H9 (cell line): ENCODE measurements at regions not wholly inside any gene's neighbourhood (a gene's known extent, or its start where the extent isn't known, plus 50 kb on each side); places are given as distances from the start of the nearest gene placed in this dataset.

Source experiments
- DNase-seq: peaks from one replicate; pipeline ENCODE4 v3.0.0-alpha.2; 2017
- H2AFZ ChIP-seq: one replicate; pipeline ENCODE4 v1.6.1; 2013; ENCODE audit warnings: mild to moderate bottlenecking, low read length, control low read depth, moderate library complexity
- H2AK5ac ChIP-seq: 2 replicates; pipeline ENCODE4 v1.6.1; 2013; ENCODE audit warnings: low read length, control low read depth, mixed read lengths; ENCODE audit not compliant: insufficient read length
- H2BK120ac ChIP-seq: one replicate; pipeline ENCODE4 v1.6.1; 2013; ENCODE audit warnings: low read depth, mild to moderate bottlenecking, low read length, control low read depth, inconsistent platforms; ENCODE audit not compliant: poor library complexity, severe bottlenecking
- H2BK12ac ChIP-seq: 2 replicates; pipeline ENCODE4 v1.6.1; 2013; ENCODE audit warnings: low read length, control low read depth, mixed read lengths, low read depth; ENCODE audit not compliant: insufficient read length
- H2BK15ac ChIP-seq: 2 replicates; pipeline ENCODE4 v1.6.1; 2013; ENCODE audit warnings: low read depth, low read length, control low read depth
- H2BK20ac ChIP-seq: one replicate; pipeline ENCODE4 v1.6.1; 2013; ENCODE audit warnings: low read depth, mild to moderate bottlenecking, low read length, control low read depth, inconsistent platforms; ENCODE audit not compliant: poor library complexity, severe bottlenecking
- H2BK5ac ChIP-seq: 2 replicates; pipeline ENCODE4 v1.6.1; 2013; ENCODE audit warnings: low read length, control low read depth, mixed read lengths; ENCODE audit not compliant: insufficient read length
- H3K14ac ChIP-seq: 2 replicates; pipeline ENCODE4 v1.6.1; 2013; ENCODE audit warnings: low read length, control low read depth; ENCODE audit not compliant: insufficient read depth
- H3K18ac ChIP-seq: 2 replicates; pipeline ENCODE4 v1.6.1; 2013; ENCODE audit warnings: low read depth, mild to moderate bottlenecking, mixed read lengths, low read length, control low read depth; ENCODE audit not compliant: insufficient read length
- H3K23ac ChIP-seq: 2 replicates; pipeline ENCODE4 v1.6.1; 2013; ENCODE audit warnings: low read length, control low read depth, mixed read lengths, low read depth; ENCODE audit not compliant: insufficient read length
- H3K23me2 ChIP-seq: 2 replicates; pipeline ENCODE4 v1.6.1; 2013; ENCODE audit warnings: low read depth, mild to moderate bottlenecking, mixed read lengths, low read length, control low read depth; ENCODE audit not compliant: insufficient read length, poor library complexity, severe bottlenecking
- H3K27ac ChIP-seq: 2 replicates; pipeline ENCODE4 v1.5.1; 2013; ENCODE audit warnings: low read length, control low read depth, mixed read lengths, low read depth; ENCODE audit not compliant: insufficient read length
- H3K27me3 ChIP-seq: 2 replicates; pipeline ENCODE4 v1.6.1; 2013; ENCODE audit warnings: low read length, control low read depth, inconsistent platforms; ENCODE audit not compliant: insufficient read depth
- H3K4ac ChIP-seq: 2 replicates; pipeline ENCODE4 v1.6.1; 2013; ENCODE audit warnings: low read depth, mild to moderate bottlenecking, control low read depth, inconsistent platforms, low read length, moderate library complexity
- H3K4me1 ChIP-seq: 2 replicates; pipeline ENCODE4 v1.6.1; 2013; ENCODE audit warnings: low read length, control low read depth, inconsistent platforms; ENCODE audit not compliant: insufficient read depth
- H3K4me2 ChIP-seq: 2 replicates; pipeline ENCODE4 v1.6.1; 2013; ENCODE audit warnings: low read length, control low read depth, mixed read lengths; ENCODE audit not compliant: insufficient read length, insufficient read depth
- H3K56ac ChIP-seq: 2 replicates; pipeline ENCODE4 v1.6.1; 2013; ENCODE audit warnings: low read depth, mild to moderate bottlenecking, mixed read lengths, low read length, control low read depth; ENCODE audit not compliant: insufficient read length
- H3K79me1 ChIP-seq: 2 replicates; pipeline ENCODE4 v1.6.1; 2013; ENCODE audit warnings: low read depth, mild to moderate bottlenecking, moderate library complexity, low read length, control low read depth, inconsistent platforms; ENCODE audit not compliant: insufficient read depth, poor library complexity, severe bottlenecking
- H3K79me2 ChIP-seq: 2 replicates; pipeline ENCODE4 v1.6.1; 2013; ENCODE audit warnings: low read length, control low read depth, inconsistent platforms; ENCODE audit not compliant: insufficient read depth
- H3K9ac ChIP-seq: 2 replicates; pipeline ENCODE4 v1.6.1; 2013; ENCODE audit warnings: low read length, control low read depth, mixed read lengths; ENCODE audit not compliant: insufficient read length; ENCODE audit errors: extremely low read depth
- H3K9me3 ChIP-seq: one replicate; pipeline ENCODE4 v1.6.1; 2013; ENCODE audit warnings: low read depth, low read length, inconsistent platforms; ENCODE audit not compliant: control insufficient read depth
- H3T11ph ChIP-seq: one replicate; pipeline ENCODE4 v1.6.1; 2013; ENCODE audit warnings: mild to moderate bottlenecking, low read length, control low read depth, inconsistent platforms
- H4K20me1 ChIP-seq: one replicate; pipeline ENCODE4 v1.6.1; 2013; ENCODE audit not compliant: control insufficient read depth, insufficient read length, insufficient read depth
- H4K5ac ChIP-seq: 2 replicates; pipeline ENCODE4 v1.6.1; 2013; ENCODE audit warnings: low read depth, mild to moderate bottlenecking, mixed read lengths, low read length, control low read depth; ENCODE audit not compliant: insufficient read length
- H4K8ac ChIP-seq: replicated peaks from 2 replicates; pipeline ENCODE4 v1.6.1; 2013; ENCODE audit warnings: low read length, control low read depth, mixed read lengths, low read depth; ENCODE audit not compliant: insufficient read length
- H4K91ac ChIP-seq: 2 replicates; pipeline ENCODE4 v1.6.1; 2013; ENCODE audit warnings: low read depth, mild to moderate bottlenecking, moderate library complexity, mixed read lengths, low read length, control low read depth; ENCODE audit not compliant: insufficient read length
- H3K27ac Mint-ChIP-seq, 3 experiments: 2 replicates in 2 of 3; 3 replicates in 1 of 3; pipeline ENCODE4 v1.8.0; 2020 to 2021; ENCODE audit warnings: mixed read lengths in 3 of 3, mild to moderate bottlenecking in 1 of 3, moderate library complexity in 1 of 3
- H3K27me3 Mint-ChIP-seq: 2 replicates; pipeline ENCODE4 v1.8.0; 2021; ENCODE audit warnings: low read depth, mild to moderate bottlenecking, moderate library complexity, mixed read lengths
- H3K36me3 Mint-ChIP-seq, 3 experiments: 2 replicates in 2 of 3; 3 replicates in 1 of 3; pipeline ENCODE4 v1.8.0; 2020 to 2021; ENCODE audit warnings: low read depth in 3 of 3, mixed read lengths in 3 of 3; ENCODE audit not compliant: insufficient read depth in 1 of 3
- H3K4me1 Mint-ChIP-seq, 2 experiments: 2 replicates each; pipeline ENCODE4 v1.8.0; 2020; ENCODE audit warnings: mixed read lengths in 2 of 2
- H3K4me3 Mint-ChIP-seq, 2 experiments: 2 replicates in 1 of 2; 3 replicates in 1 of 2; pipeline ENCODE4 v1.8.0; 2020 to 2021; ENCODE audit warnings: mild to moderate bottlenecking in 2 of 2, mixed read lengths in 2 of 2, moderate library complexity in 1 of 2
- H3K9me3 Mint-ChIP-seq, 2 experiments: 2 replicates in 1 of 2; 3 replicates in 1 of 2; pipeline ENCODE4 v1.8.0; 2020; ENCODE audit warnings: mild to moderate bottlenecking in 2 of 2, mixed read lengths in 2 of 2, moderate library complexity in 1 of 2
- WGBS: extraction: QIAGEN DNeasy Blood & Tissue Kit; methylation state at CpG from one replicate; pipeline ENCODE4 v1.1.7; 2013; ENCODE audit warnings: missing lambda C conversion rate, low lambda C conversion rate, mixed read lengths; ENCODE audit not compliant: insufficient read length; ENCODE audit errors: extremely low coverage; 5-methylcytosine and 5-hydroxymethylcytosine counted together
- TF ChIP-seq, protein P1 (sequence below): fragments of 200-600 bp; sonication (generic); conservative IDR thresholded peaks from 3 replicates; pipeline ENCODE4 v1.8.0; 2021; ENCODE audit warnings: antibody characterized with exemption, mild to moderate bottlenecking

DNA sequence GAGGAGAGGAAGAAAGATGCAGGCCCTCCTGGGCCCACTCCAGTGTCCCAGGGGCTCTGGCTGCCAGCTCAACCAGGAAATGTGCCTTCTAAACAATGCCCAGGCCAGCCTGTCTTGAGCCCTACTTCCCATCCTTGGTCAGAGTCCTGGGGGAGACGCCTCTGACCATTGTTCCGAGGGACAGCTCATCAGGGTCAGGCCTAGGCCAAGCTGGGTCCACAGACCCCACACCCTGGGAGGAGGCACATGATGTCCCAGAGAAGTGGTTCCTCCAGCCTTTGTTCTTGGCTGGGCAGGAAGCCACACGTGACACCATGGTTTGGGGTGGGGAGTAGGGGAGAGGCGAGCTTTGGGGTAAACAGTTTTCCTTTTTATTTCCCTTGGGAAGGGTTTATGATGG is 102.5 kb downstream of the EFNB1 start:
- Histone ChIP-seq H3K14ac (no peak overlapping the region), H3K4ac (no peak overlapping the region), H3K9me3 (no peaks in the 10 kb centered on the region), H3K79me2 (no peaks in the 10 kb centered on the region), H2BK120ac (no peak overlapping the region), H2AK5ac (no peak overlapping the region), H3K27me3 (no peaks in the 10 kb centered on the region; the same call in 1 of the 2 replicates), H3K27ac (no peak overlapping the region), H2AFZ (no peak overlapping the region), H2BK15ac (no peak overlapping the region), H2BK12ac (no peak overlapping the region), H2BK5ac (no peak overlapping the region), H3K79me1 (no peaks in the 10 kb centered on the region), H4K91ac (no peak overlapping the region), H3K4me1 (no peaks in the 10 kb centered on the region; the same call in 1 of the 2 replicates), H2BK20ac (no peak overlapping the region), H3K23ac (no peak overlapping the region), H3K4me2 (no peak overlapping the region), H3T11ph (no peak overlapping the region), H4K8ac (no peak overlapping the region), H3K56ac (no peak overlapping the region), H4K20me1 (no peaks in the 10 kb centered on the region), H4K5ac (no peak overlapping the region), H3K18ac (no peak overlapping the region), H3K9ac (no peak overlapping the region), H3K23me2 (no peaks in the 10 kb centered on the region)
- TF ChIP-seq, protein P1, sequence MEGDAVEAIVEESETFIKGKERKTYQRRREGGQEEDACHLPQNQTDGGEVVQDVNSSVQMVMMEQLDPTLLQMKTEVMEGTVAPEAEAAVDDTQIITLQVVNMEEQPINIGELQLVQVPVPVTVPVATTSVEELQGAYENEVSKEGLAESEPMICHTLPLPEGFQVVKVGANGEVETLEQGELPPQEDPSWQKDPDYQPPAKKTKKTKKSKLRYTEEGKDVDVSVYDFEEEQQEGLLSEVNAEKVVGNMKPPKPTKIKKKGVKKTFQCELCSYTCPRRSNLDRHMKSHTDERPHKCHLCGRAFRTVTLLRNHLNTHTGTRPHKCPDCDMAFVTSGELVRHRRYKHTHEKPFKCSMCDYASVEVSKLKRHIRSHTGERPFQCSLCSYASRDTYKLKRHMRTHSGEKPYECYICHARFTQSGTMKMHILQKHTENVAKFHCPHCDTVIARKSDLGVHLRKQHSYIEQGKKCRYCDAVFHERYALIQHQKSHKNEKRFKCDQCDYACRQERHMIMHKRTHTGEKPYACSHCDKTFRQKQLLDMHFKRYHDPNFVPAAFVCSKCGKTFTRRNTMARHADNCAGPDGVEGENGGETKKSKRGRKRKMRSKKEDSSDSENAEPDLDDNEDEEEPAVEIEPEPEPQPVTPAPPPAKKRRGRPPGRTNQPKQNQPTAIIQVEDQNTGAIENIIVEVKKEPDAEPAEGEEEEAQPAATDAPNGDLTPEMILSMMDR: no peak
- peaks cover 40 to 45% of the 10 kb centered on the region in 2 experiments for H3K9me3 Mint-ChIP-seq
- peaks cover 7% of the 10 kb centered on the region for H3K27me3 Mint-ChIP-seq
- peaks cover 3 to 5% of the 10 kb centered on the region in 2 experiments; a peak in 2 of 4 replicates for H3K4me1 Mint-ChIP-seq
- no peak for DNase-seq
- H3K27ac Mint-ChIP-seq: no peak overlapping the region
- no peak overlapping the region for H3K4me3 Mint-ChIP-seq
- H3K36me3 Mint-ChIP-seq: peaks cover 0 to 4% (median 0%) of the 10 kb centered on the region in 3 experiments; a peak in 1 of 7 replicates
- no CpG with 5 or more reads among the region's 4 CpGs for WGBS
